ENCODE measurements at regions not wholly inside any gene's neighbourhood (a gene's known extent, or its start where the extent isn't known, plus 50 kb on each side); places are given as distances from the start of the nearest gene placed in this dataset.
"Not testable (repeated sequence)": the region's sequence is repeated elsewhere in the genome, so short reads cannot be mapped to it uniquely, and the experiment has no call there.

DNA sequence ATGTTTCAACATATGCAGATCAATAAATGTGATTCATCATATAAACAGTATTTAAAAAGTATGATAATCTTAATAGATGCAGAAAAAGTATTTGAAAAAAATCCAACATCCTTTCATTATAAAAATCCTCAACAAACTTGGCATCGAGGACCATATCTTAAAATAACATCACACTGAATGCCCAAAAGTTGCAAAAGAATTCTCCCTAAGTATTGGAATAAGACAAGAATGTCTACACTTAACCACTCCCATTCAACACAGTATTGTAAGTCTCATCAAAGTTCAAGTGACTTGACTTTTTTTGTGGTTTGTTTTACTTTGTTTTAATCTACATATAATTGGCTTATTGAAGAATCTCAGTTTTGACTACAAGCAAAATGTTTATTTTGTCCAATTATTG lies 779.0 kb upstream of the SLIT2 start:
- H3K36me3 ChIP-seq (ENCODE audit: insufficient read depth, low read depth, low read length), result no peaks in the 10 kb centered on the region
- H3K27ac ChIP-seq (ENCODE audit: low read length), result no peak overlapping the region
- no peaks in the 10 kb centered on the region for H3K4me1 ChIP-seq (ENCODE audit: insufficient read depth, low read length)
- H3K27me3 ChIP-seq (ENCODE audit: insufficient read depth, low read length), result no peaks in the 10 kb centered on the region
- no peaks in the 10 kb centered on the region for H3K9me3 ChIP-seq (ENCODE audit: insufficient read depth, low read depth, low read length)
- H3K4me3 ChIP-seq (ENCODE audit: low read length), result no peak overlapping the region
- H3K9ac ChIP-seq (ENCODE audit: low read depth, low read length), result no peak overlapping the region

- not testable (repeated sequence) for H3K27ac ChIP-seq (ENCODE audit: low read length); H3K9me3 ChIP-seq (ENCODE audit: insufficient read depth, low read depth, low read length); H3K4me1 ChIP-seq (ENCODE audit: insufficient read depth, low read length); H3K9ac ChIP-seq (ENCODE audit: low read depth, low read length); H3K4me3 ChIP-seq (ENCODE audit: low read length); H3K36me3 ChIP-seq (ENCODE audit: insufficient read depth, low read depth, low read length); H3K27me3 ChIP-seq (ENCODE audit: insufficient read depth, low read length)
Measured at GRCh38 chr4:19470001-19470400, 781.7 kb upstream of the SLIT2 start.

- Histone ChIP-seq H3K9ac (ENCODE audit: low read depth, low read length) (no peak overlapping the region), H3K9me3 (ENCODE audit: insufficient read depth, low read depth, low read length) (no peaks in the 10 kb centered on the region), H3K27ac (ENCODE audit: low read length) (no peak overlapping the region), H3K4me3 (ENCODE audit: low read length) (no peak overlapping the region), H3K36me3 (ENCODE audit: insufficient read depth, low read depth, low read length) (no peaks in the 10 kb centered on the region), H3K4me1 (ENCODE audit: insufficient read depth, low read length) (no peaks in the 10 kb centered on the region), H3K27me3 (ENCODE audit: insufficient read depth, low read length) (no peaks in the 10 kb centered on the region)
Measured at GRCh38 chr4:19462117-19462516, 789.6 kb upstream of the SLIT2 start.

GRCh38 chr4:19455850-19456602 lies 795.7 kb upstream of the SLIT2 start:
- H3K27me3 ChIP-seq (ENCODE audit: insufficient read depth, low read length), result no peaks in the 10 kb centered on the region
- no peaks in the 10 kb centered on the region for H3K4me1 ChIP-seq (ENCODE audit: insufficient read depth, low read length)
- peaks cover 7% of the 10 kb centered on the region; the same call in 1 of the 2 replicates for H3K9me3 ChIP-seq (ENCODE audit: insufficient read depth, low read depth, low read length)
- H3K9ac ChIP-seq (ENCODE audit: low read depth, low read length), result no peak overlapping the region
- no peak overlapping the region for H3K27ac ChIP-seq (ENCODE audit: low read length)
- H3K36me3 ChIP-seq (ENCODE audit: insufficient read depth, low read depth, low read length), result no peaks in the 10 kb centered on the region
- H3K4me3 ChIP-seq (ENCODE audit: low read length), result no peak overlapping the region

DNA sequence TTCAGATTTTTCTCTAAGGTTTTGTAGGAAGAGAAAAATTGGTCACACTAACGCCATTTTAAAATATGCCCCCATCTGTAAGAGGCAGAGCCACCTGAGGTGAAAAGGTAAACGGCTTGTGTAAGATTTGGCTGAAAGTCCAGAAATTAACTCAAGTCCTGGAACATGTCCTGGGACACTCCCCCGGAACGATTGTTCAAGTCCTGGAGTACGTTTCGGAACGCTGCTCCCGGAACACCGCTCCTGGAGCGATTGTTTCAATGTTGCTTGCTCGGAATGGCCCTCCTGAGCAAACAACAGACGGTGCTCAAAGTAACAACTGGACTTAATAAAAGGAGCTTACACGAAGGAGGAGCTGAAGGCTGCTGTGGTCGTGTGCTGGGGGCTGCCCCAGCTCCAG lies 796.5 kb upstream of the SLIT2 start:
- Histone ChIP-seq H3K4me3 (ENCODE audit: low read length) (no peak overlapping the region), H3K27me3 (ENCODE audit: insufficient read depth, low read length) (no peaks in the 10 kb centered on the region), H3K36me3 (ENCODE audit: insufficient read depth, low read depth, low read length) (no peaks in the 10 kb centered on the region), H3K9me3 (ENCODE audit: insufficient read depth, low read depth, low read length) (peaks cover 8% of the 10 kb centered on the region; the same call in 1 of the 2 replicates), H3K27ac (ENCODE audit: low read length) (no peak overlapping the region), H3K4me1 (ENCODE audit: insufficient read depth, low read length) (no peaks in the 10 kb centered on the region), H3K9ac (ENCODE audit: low read depth, low read length) (no peak overlapping the region)

DNA sequence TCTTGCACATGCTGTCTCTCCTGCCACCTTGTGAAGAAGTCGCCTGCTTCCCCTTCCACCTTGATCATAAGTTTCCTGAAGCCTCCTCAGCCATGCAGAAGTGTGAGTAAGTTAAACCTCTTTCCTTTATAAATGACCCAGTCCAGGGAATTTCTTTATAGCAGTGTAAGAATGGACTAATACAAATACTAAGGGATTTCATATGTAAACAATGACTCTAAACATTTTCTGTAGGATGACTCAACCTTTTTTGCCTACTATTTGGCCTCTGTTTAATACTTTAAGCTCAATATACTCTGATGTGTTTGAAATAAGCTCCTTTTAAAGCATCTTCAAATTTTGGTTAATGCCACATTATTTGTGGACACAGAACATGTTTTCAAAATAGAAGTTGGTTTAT lies 813.5 kb upstream of the SLIT2 start:
- H3K4me3 ChIP-seq (ENCODE audit: low read length), result no peak overlapping the region
- no peak overlapping the region for H3K27ac ChIP-seq (ENCODE audit: low read length)
- H3K9ac ChIP-seq (ENCODE audit: low read depth, low read length), result no peak overlapping the region
- H3K27me3 ChIP-seq (ENCODE audit: insufficient read depth, low read length), result peaks cover 2% of the 10 kb centered on the region
- H3K36me3 ChIP-seq (ENCODE audit: insufficient read depth, low read depth, low read length), result no peaks in the 10 kb centered on the region
- no peaks in the 10 kb centered on the region for H3K4me1 ChIP-seq (ENCODE audit: insufficient read depth, low read length)
- H3K9me3 ChIP-seq (ENCODE audit: insufficient read depth, low read depth, low read length), result peaks cover 39% of the 10 kb centered on the region

DNA sequence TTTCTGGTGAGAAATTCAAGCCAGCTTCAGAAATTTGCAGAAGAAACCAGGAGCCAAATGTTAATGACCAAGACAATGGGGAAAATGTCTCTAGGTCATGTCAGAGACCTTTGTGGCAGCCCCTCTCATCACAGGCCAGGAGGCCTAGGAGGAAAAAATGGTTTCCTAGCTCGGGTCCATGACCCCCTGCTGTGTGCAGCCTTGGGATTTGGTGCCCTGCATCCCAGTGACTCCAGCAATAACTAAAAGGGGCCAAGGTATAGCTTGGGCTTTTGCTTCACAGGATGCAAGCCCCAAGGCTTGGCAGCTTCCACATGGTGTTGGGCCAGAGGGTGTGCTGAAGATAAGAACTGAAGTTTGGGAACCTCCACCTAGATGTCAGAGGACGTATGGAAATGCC lies 814.7 kb upstream of the SLIT2 start:
- H3K9me3 ChIP-seq (ENCODE audit: insufficient read depth, low read depth, low read length), result peaks cover 40% of the 10 kb centered on the region
- H3K9ac ChIP-seq (ENCODE audit: low read depth, low read length), result no peak overlapping the region
- no peaks in the 10 kb centered on the region for H3K36me3 ChIP-seq (ENCODE audit: insufficient read depth, low read depth, low read length)
- peaks cover 14% of the 10 kb centered on the region for H3K27me3 ChIP-seq (ENCODE audit: insufficient read depth, low read length)
- H3K4me3 ChIP-seq (ENCODE audit: low read length), result no peak overlapping the region
- H3K4me1 ChIP-seq (ENCODE audit: insufficient read depth, low read length), result no peaks in the 10 kb centered on the region
- H3K27ac ChIP-seq (ENCODE audit: low read length), result no peak overlapping the region

DNA sequence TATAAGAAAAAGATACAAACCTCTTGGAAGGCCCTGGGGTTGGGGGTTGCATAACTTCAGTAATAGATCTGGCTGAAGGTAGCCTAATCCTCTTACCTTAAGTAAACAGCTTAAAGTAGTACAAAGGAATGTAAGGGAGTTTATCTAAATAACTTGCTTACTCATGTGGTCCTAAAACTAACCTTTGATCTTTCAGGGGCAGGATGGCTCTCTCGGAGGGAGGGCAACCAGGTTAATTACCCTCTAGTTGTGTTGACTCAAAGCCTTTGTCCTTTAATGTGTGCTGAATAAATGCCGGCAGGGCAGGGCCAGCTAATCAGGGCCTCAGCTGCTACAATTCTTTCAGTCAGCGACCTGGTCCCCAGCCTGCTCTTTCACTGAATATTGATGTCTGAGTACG lies 822.0 kb upstream of the SLIT2 start:
- Histone ChIP-seq H3K9ac (ENCODE audit: low read depth, low read length) (no peak overlapping the region), H3K4me3 (ENCODE audit: low read length) (no peak overlapping the region; the same call in 1 of the 2 replicates), H3K9me3 (ENCODE audit: insufficient read depth, low read depth, low read length) (peaks cover 26% of the 10 kb centered on the region), H3K4me1 (ENCODE audit: insufficient read depth, low read length) (no peaks in the 10 kb centered on the region), H3K27ac (ENCODE audit: low read length) (no peak overlapping the region), H3K27me3 (ENCODE audit: insufficient read depth, low read length) (peaks cover 84% of the 10 kb centered on the region), H3K36me3 (ENCODE audit: insufficient read depth, low read depth, low read length) (no peaks in the 10 kb centered on the region)

DNA sequence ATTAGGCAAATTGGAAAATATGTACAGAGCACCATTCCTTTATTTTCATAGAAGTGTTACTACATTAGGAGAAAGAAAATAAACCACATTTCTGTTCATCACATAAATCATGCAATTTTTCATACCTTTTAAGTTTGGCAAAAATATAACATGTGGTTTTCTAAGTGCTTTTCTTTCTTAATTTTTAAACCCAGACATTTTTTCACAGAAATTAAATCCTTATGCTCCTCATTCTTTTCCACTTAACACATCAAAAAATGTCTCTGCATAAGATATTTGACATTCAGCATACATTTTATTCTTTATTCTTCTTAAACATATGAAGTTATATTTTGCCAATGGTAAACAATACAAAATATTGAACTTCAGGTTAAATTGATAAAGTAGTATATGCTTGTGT lies 826.6 kb upstream of the SLIT2 start:
- H3K27ac ChIP-seq (ENCODE audit: low read length), result no peak overlapping the region
- no peaks in the 10 kb centered on the region for H3K36me3 ChIP-seq (ENCODE audit: insufficient read depth, low read depth, low read length)
- peaks cover 7% of the 10 kb centered on the region for H3K9me3 ChIP-seq (ENCODE audit: insufficient read depth, low read depth, low read length)
- H3K4me1 ChIP-seq (ENCODE audit: insufficient read depth, low read length), result no peaks in the 10 kb centered on the region
- H3K27me3 ChIP-seq (ENCODE audit: insufficient read depth, low read length), result peaks cover 51% of the 10 kb centered on the region
- H3K9ac ChIP-seq (ENCODE audit: low read depth, low read length), result no peak overlapping the region
- H3K4me3 ChIP-seq (ENCODE audit: low read length), result no peak overlapping the region

- no peak overlapping the region for H3K27ac ChIP-seq (ENCODE audit: low read length)
- H3K4me1 ChIP-seq (ENCODE audit: insufficient read depth, low read length), result no peaks in the 10 kb centered on the region
- H3K27me3 ChIP-seq (ENCODE audit: insufficient read depth, low read length), result no peaks in the 10 kb centered on the region
- no peak overlapping the region for H3K4me3 ChIP-seq (ENCODE audit: low read length)
- no peak overlapping the region for H3K9ac ChIP-seq (ENCODE audit: low read depth, low read length)
- H3K36me3 ChIP-seq (ENCODE audit: insufficient read depth, low read depth, low read length), result no peaks in the 10 kb centered on the region
- no peaks in the 10 kb centered on the region for H3K9me3 ChIP-seq (ENCODE audit: insufficient read depth, low read depth, low read length)
Measured at GRCh38 chr4:19417256-19417655, 834.4 kb upstream of the SLIT2 start.

DNA sequence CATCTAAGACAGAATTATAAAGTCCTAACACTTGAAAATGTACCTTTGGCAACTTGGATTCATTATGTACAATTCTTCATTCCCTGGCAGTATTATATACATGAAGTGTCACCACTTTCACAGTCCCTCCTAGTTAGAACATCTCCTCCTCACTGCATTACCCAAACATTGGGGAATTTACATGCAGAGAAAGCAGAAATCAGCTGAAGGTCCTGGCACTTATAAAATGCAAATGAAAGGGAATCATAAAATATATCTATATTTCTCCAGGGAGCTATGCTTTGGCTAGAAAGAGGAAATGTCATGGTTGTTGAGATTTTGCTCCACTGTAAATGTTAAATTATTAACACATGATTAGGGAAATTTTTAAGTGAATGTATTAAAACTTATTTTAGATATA lies 835.6 kb upstream of the SLIT2 start:
- Histone ChIP-seq H3K9ac (ENCODE audit: low read depth, low read length) (no peak overlapping the region), H3K9me3 (ENCODE audit: insufficient read depth, low read depth, low read length) (no peaks in the 10 kb centered on the region)

GRCh38 chr4:19408490-19408889 lies 843.2 kb upstream of the SLIT2 start:
- Histone ChIP-seq H3K9me3 (ENCODE audit: insufficient read depth, low read depth, low read length) (no peaks in the 10 kb centered on the region), H3K4me3 (ENCODE audit: low read length) (no peak overlapping the region), H3K27me3 (ENCODE audit: insufficient read depth, low read length) (no peaks in the 10 kb centered on the region)

More for the DNA sequence above, 835.6 kb upstream of the SLIT2 start:
- H3K27me3 ChIP-seq (ENCODE audit: insufficient read depth, low read length), result no peaks in the 10 kb centered on the region
- no peak overlapping the region for H3K4me3 ChIP-seq (ENCODE audit: low read length)
- no peaks in the 10 kb centered on the region for H3K36me3 ChIP-seq (ENCODE audit: insufficient read depth, low read depth, low read length)
- no peaks in the 10 kb centered on the region for H3K4me1 ChIP-seq (ENCODE audit: insufficient read depth, low read length)
- H3K27ac ChIP-seq (ENCODE audit: low read length), result no peak overlapping the region

More at GRCh38 chr4:19408490-19408889, 843.2 kb upstream of the SLIT2 start:
- Histone ChIP-seq H3K4me1 (ENCODE audit: insufficient read depth, low read length) (no peaks in the 10 kb centered on the region), H3K27ac (ENCODE audit: low read length) (no peak overlapping the region), H3K9ac (ENCODE audit: low read depth, low read length) (no peak overlapping the region), H3K36me3 (ENCODE audit: insufficient read depth, low read depth, low read length) (no peaks in the 10 kb centered on the region)
